BLaER1 (cell line): ENCODE measurements at regions not wholly inside any gene's neighbourhood (a gene's known extent, or its start where the extent isn't known, plus 50 kb on each side); places are given as distances from the start of the nearest gene placed in this dataset.

Source experiments
- H3K27ac ChIP-seq: shearing (Covaris generic); formaldehyde crosslinking; 2 replicates; pipeline ENCODE4 v1.8.1; 2022
- H3K27me3 ChIP-seq: shearing (Covaris generic); formaldehyde crosslinking; 2 replicates; pipeline ENCODE4 v1.8.1; 2022
- H3K36me3 ChIP-seq: shearing (Covaris generic); formaldehyde crosslinking; 2 replicates; pipeline ENCODE4 v1.8.1; 2022
- H3K4me1 ChIP-seq: shearing (Covaris generic); formaldehyde crosslinking; 2 replicates; pipeline ENCODE4 v1.8.1; 2022
- H3K4me2 ChIP-seq: shearing (Covaris generic); formaldehyde crosslinking; 2 replicates; pipeline ENCODE4 v1.8.1; 2022
- H3K4me3 ChIP-seq: shearing (Covaris generic); formaldehyde crosslinking; 2 replicates; pipeline ENCODE4 v1.8.1; 2022
- H3K9ac ChIP-seq: shearing (Covaris generic); formaldehyde crosslinking; 2 replicates; pipeline ENCODE4 v1.8.1; 2022
- H3K9me3 ChIP-seq: shearing (Covaris generic); formaldehyde crosslinking; 2 replicates; pipeline ENCODE4 v1.8.1; 2022
- H4K20me1 ChIP-seq: shearing (Covaris generic); formaldehyde crosslinking; 2 replicates; pipeline ENCODE4 v1.8.1; 2022
- Cebpa-rat ChIP-seq: shearing (Covaris generic); IDR thresholded peaks from 2 replicates; pipeline ENCODE4 v1.8.1; 2022

GRCh38 chrX:40488296-40488695, 92.5 kb upstream of the ATP6AP2 start:
- no peak overlapping the region for H3K4me2 ChIP-seq
- no peak overlapping the region for H3K9ac ChIP-seq
- no peak overlapping the region for H3K27ac ChIP-seq
- 0 out of 2 replicates have a peak, but pooled peaks cover 8% of the 10 kb centered on the region for H3K4me1 ChIP-seq
- H3K36me3 ChIP-seq, result no peaks in the 10 kb centered on the region
- TF ChIP-seq Cebpa-rat, result no peak
- H3K4me3 ChIP-seq, result no peak overlapping the region
- H4K20me1 ChIP-seq, result no peaks in the 10 kb centered on the region
- H3K27me3 ChIP-seq, result 0 out of 2 replicates have a peak, but pooled peaks cover 7% of the 10 kb centered on the region
- H3K9me3 ChIP-seq, result peaks cover 10% of the 10 kb centered on the region; the same call in 1 of the 2 replicates

- Histone ChIP-seq H3K9me3 (peaks cover 10% of the 10 kb centered on the region; the same call in 1 of the 2 replicates), H3K4me1 (no peaks in the 10 kb centered on the region), H3K4me2 (no peak overlapping the region), H3K27me3 (0 out of 2 replicates have a peak, but pooled peaks cover 7% of the 10 kb centered on the region), H4K20me1 (no peaks in the 10 kb centered on the region), H3K27ac (no peak overlapping the region), H3K36me3 (no peaks in the 10 kb centered on the region), H3K4me3 (no peak overlapping the region), H3K9ac (no peak overlapping the region)
- no peak for TF ChIP-seq Cebpa-rat
Observed at GRCh38 chrX:40485973-40486372, 94.8 kb upstream of the ATP6AP2 start.

- Histone ChIP-seq H3K9me3 (peaks cover 10% of the 10 kb centered on the region; the same call in 1 of the 2 replicates), H4K20me1 (no peaks in the 10 kb centered on the region), H3K27ac (no peak overlapping the region), H3K27me3 (0 out of 2 replicates have a peak, but pooled peaks cover 7% of the 10 kb centered on the region), H3K4me1 (no peaks in the 10 kb centered on the region), H3K4me3 (no peak overlapping the region), H3K36me3 (no peaks in the 10 kb centered on the region), H3K9ac (no peak overlapping the region), H3K4me2 (no peak overlapping the region)
- no peak for TF ChIP-seq Cebpa-rat
Observed at GRCh38 chrX:40485102-40485826, 95.5 kb upstream of the ATP6AP2 start.

GRCh38 chrX:40484408-40485091, 96.2 kb upstream of the ATP6AP2 start:
- Histone ChIP-seq H3K4me2 (no peak overlapping the region), H3K27me3 (0 out of 2 replicates have a peak, but pooled peaks cover 4% of the 10 kb centered on the region), H3K27ac (no peak overlapping the region), H3K9me3 (peaks cover 16% of the 10 kb centered on the region), H3K4me3 (no peak overlapping the region), H4K20me1 (no peaks in the 10 kb centered on the region), H3K9ac (no peak overlapping the region), H3K36me3 (no peaks in the 10 kb centered on the region), H3K4me1 (no peaks in the 10 kb centered on the region)
- TF ChIP-seq Cebpa-rat, result no peak

GRCh38 chrX:40483502-40483901, 97.3 kb upstream of the ATP6AP2 start:
- no peaks in the 10 kb centered on the region for H3K27me3 ChIP-seq
- no peak overlapping the region for H3K4me3 ChIP-seq
- H3K4me2 ChIP-seq, result no peak overlapping the region
- no peak for TF ChIP-seq Cebpa-rat
- no peaks in the 10 kb centered on the region for H3K36me3 ChIP-seq
- H3K27ac ChIP-seq, result no peak overlapping the region
- H3K4me1 ChIP-seq, result peaks cover 7% of the 10 kb centered on the region
- H4K20me1 ChIP-seq, result no peaks in the 10 kb centered on the region
- H3K9ac ChIP-seq, result no peak overlapping the region
- peaks cover 18% of the 10 kb centered on the region for H3K9me3 ChIP-seq

GRCh38 chrX:40479777-40480318, 100.9 kb upstream of the ATP6AP2 start:
- H3K27ac ChIP-seq, result no peak overlapping the region
- TF ChIP-seq Cebpa-rat, result no peak
- no peak overlapping the region for H3K9ac ChIP-seq
- H3K9me3 ChIP-seq, result peaks cover 8% of the 10 kb centered on the region
- no peaks in the 10 kb centered on the region for H3K27me3 ChIP-seq
- no peak overlapping the region for H3K4me3 ChIP-seq
- H4K20me1 ChIP-seq, result no peaks in the 10 kb centered on the region
- H3K4me1 ChIP-seq, result peaks cover 24% of the 10 kb centered on the region
- H3K4me2 ChIP-seq, result no peak overlapping the region
- no peaks in the 10 kb centered on the region for H3K36me3 ChIP-seq

GRCh38 chrX:40478474-40479065, 102.2 kb upstream of the ATP6AP2 start:
- H3K27ac ChIP-seq, result no peak overlapping the region
- H3K9me3 ChIP-seq, result peaks cover 8% of the 10 kb centered on the region
- 0 out of 2 replicates have a peak overlapping the region, but pooled peaks have one; percentile 3 for H3K9ac ChIP-seq
- peak overlapping the region; percentile 44 for H3K4me2 ChIP-seq
- no peak for TF ChIP-seq Cebpa-rat
- H3K4me3 ChIP-seq, result no peak overlapping the region
- no peaks in the 10 kb centered on the region for H3K36me3 ChIP-seq
- H3K4me1 ChIP-seq, result peaks cover 37% of the 10 kb centered on the region
- no peaks in the 10 kb centered on the region for H4K20me1 ChIP-seq
- no peaks in the 10 kb centered on the region for H3K27me3 ChIP-seq

- TF ChIP-seq Cebpa-rat, result no peak
- H4K20me1 ChIP-seq, result no peaks in the 10 kb centered on the region
- H3K4me3 ChIP-seq, result no peak overlapping the region
- H3K4me1 ChIP-seq, result peaks cover 52% of the 10 kb centered on the region
- H3K4me2 ChIP-seq, result no peak overlapping the region
- H3K27ac ChIP-seq, result no peak overlapping the region
- H3K9me3 ChIP-seq, result peaks cover 8% of the 10 kb centered on the region
- no peak overlapping the region for H3K9ac ChIP-seq
- H3K36me3 ChIP-seq, result no peaks in the 10 kb centered on the region
- no peaks in the 10 kb centered on the region for H3K27me3 ChIP-seq
Observed at GRCh38 chrX:40476958-40477357, 103.8 kb upstream of the ATP6AP2 start.

GRCh38 chrX:40474645-40475044, 106.1 kb upstream of the ATP6AP2 start:
- no peak for TF ChIP-seq Cebpa-rat
- no peak overlapping the region for H3K9ac ChIP-seq

GRCh38 chrX:40474205-40474626, 106.6 kb upstream of the ATP6AP2 start:
- Histone ChIP-seq H3K9ac (peak overlapping the region; percentile 15; the same call in 1 of the 2 replicates), H4K20me1 (no peaks in the 10 kb centered on the region), H3K4me1 (peaks cover 59% of the 10 kb centered on the region), H3K4me3 (0 out of 2 replicates have a peak overlapping the region, but pooled peaks have one; percentile 11), H3K27me3 (no peaks in the 10 kb centered on the region), H3K4me2 (peak overlapping the region; percentile 89), H3K36me3 (no peaks in the 10 kb centered on the region), H3K27ac (no peak overlapping the region), H3K9me3 (no peaks in the 10 kb centered on the region)
- no peak for TF ChIP-seq Cebpa-rat

More at GRCh38 chrX:40474645-40475044, 106.1 kb upstream of the ATP6AP2 start:
- no peak overlapping the region for H3K4me3 ChIP-seq
- H3K4me2 ChIP-seq, result peak overlapping the region; percentile 89
- no peaks in the 10 kb centered on the region for H4K20me1 ChIP-seq
- peaks cover 59% of the 10 kb centered on the region for H3K4me1 ChIP-seq
- no peaks in the 10 kb centered on the region for H3K27me3 ChIP-seq
- H3K36me3 ChIP-seq, result no peaks in the 10 kb centered on the region
- peaks cover 3% of the 10 kb centered on the region for H3K9me3 ChIP-seq
- no peak overlapping the region for H3K27ac ChIP-seq
